Esophagus muscularis mucosa (tissue), 4 donors: ENCODE measurements at regions not wholly inside any gene's neighbourhood (a gene's known extent, or its start where the extent isn't known, plus 50 kb on each side); places are given as distances from the start of the nearest gene placed in this dataset.
"Not testable (repeated sequence)": the region's sequence is repeated elsewhere in the genome, so short reads cannot be mapped to it uniquely, and the experiment has no call there.

Experiments
- DNase-seq: peaks from one replicate; pipeline ENCODE4 v3.0.0-alpha.2; 2017; ENCODE audit errors: extremely low spot score
- H3K27ac ChIP-seq, 4 donors: fragments of 200-600 bp; sonication (generic); replicated peaks in 1 of 4; 1 replicate in 3 of 4; 2 replicates in 1 of 4; pipeline ENCODE4 v1.5.1; 2016 to 2019; ENCODE audit warnings: mild to moderate bottlenecking in 1 of 4
- H3K27me3 ChIP-seq, 4 donors: fragments of 200-600 bp; sonication (generic); one replicate each; pipeline versions ENCODE4 v1.5.1 to v1.6.0; 2016 to 2019
- H3K36me3 ChIP-seq, 4 donors: fragments of 200-600 bp; sonication (generic); one replicate each; pipeline ENCODE4 v1.5.1; 2016 to 2019
- H3K4me1 ChIP-seq, 4 donors: fragments of 200-600 bp; sonication (generic); one replicate each; pipeline ENCODE4 v1.5.1; 2016 to 2019
- H3K4me3 ChIP-seq, 4 donors: fragments of 200-600 bp; sonication (generic); 1 replicate in 2 of 4; 2 replicates in 2 of 4; pipeline ENCODE4 v1.5.1; 2016 to 2019; ENCODE audit warnings: mild to moderate bottlenecking in 4 of 4, moderate library complexity in 1 of 4
- H3K9me3 ChIP-seq, 4 donors: fragments of 200-600 bp; sonication (generic); 1 replicate in 3 of 4; 2 replicates in 1 of 4; pipeline ENCODE4 v1.5.1; 2016 to 2019
- CTCF ChIP-seq, 3 experiments: fragments of 200-600 bp in 2 of 3; fragments of 450-650 bp in 1 of 3; sonication (generic) in 2 of 3; IDR thresholded peaks; one replicate each; pipeline ENCODE4 v1.5.1; 2017 to 2019; ENCODE audit warnings: antibody characterized with exemption in 3 of 3, mild to moderate bottlenecking in 2 of 3, moderate library complexity in 1 of 3
- EP300 ChIP-seq: sonication (generic); formaldehyde crosslinking; IDR thresholded peaks from one replicate; pipeline ENCODE4 v1.6.1; 2017; ENCODE audit warnings: antibody characterized with exemption
- POLR2A ChIP-seq: fragments of 450-650 bp; IDR thresholded peaks from one replicate; pipeline ENCODE4 v1.6.1; 2017; ENCODE audit warnings: antibody characterized with exemption, moderate library complexity, mild to moderate bottlenecking, low read depth
- POLR2AphosphoS5 ChIP-seq, 2 donors: sonication (generic); formaldehyde crosslinking; IDR thresholded peaks; one replicate each; pipeline ENCODE4 v1.6.1; 2017; ENCODE audit warnings: antibody characterized with exemption in 2 of 2
- WGBS: methylation state at CpG from one replicate; pipeline ENCODE4 v1.1.5; 2018; 5-methylcytosine and 5-hydroxymethylcytosine counted together
- intact Hi-C: fragments of 100-400 bp; cut with DNase I; formaldehyde crosslinking; loops from one replicate; pipeline ENCODE4 v1.15.1; 2023

- H3K27me3 ChIP-seq, DNase-seq, H3K9me3 ChIP-seq, H3K4me1 ChIP-seq, H3K36me3 ChIP-seq, intact Hi-C loops, H3K4me3 ChIP-seq, H3K27ac ChIP-seq: not testable (repeated sequence)
- no CpG with 5 or more reads among the region's 1 CpG for WGBS
These were observed 182.5 kb upstream of the FAM20C start for GRCh38 chr7:9919-10318.

GRCh38 chr7:32565-33280, 159.6 kb upstream of the FAM20C start:
- intact Hi-C loops, H3K27ac ChIP-seq, H3K4me3 ChIP-seq, H3K9me3 ChIP-seq, H3K36me3 ChIP-seq, DNase-seq, H3K27me3 ChIP-seq, H3K4me1 ChIP-seq: not testable (repeated sequence)
- WGBS: no CpG with 5 or more reads among the region's 20 CpGs

GRCh38 chr7:35121-35541, 157.2 kb upstream of the FAM20C start:
- WGBS: 65% methylated on average over 4 of the region's 9 CpGs
- intact Hi-C loops, H3K27ac ChIP-seq, H3K9me3 ChIP-seq, H3K4me3 ChIP-seq, H3K4me1 ChIP-seq, DNase-seq, H3K27me3 ChIP-seq, H3K36me3 ChIP-seq: not testable (repeated sequence)

GRCh38 chr7:36539-36938, 155.8 kb upstream of the FAM20C start:
- intact Hi-C loops, H3K36me3 ChIP-seq, H3K27me3 ChIP-seq, DNase-seq, H3K4me3 ChIP-seq, H3K9me3 ChIP-seq, H3K4me1 ChIP-seq, H3K27ac ChIP-seq: not testable (repeated sequence)
- no CpG with 5 or more reads among the region's 4 CpGs for WGBS

GRCh38 chr7:37656-38055, 154.7 kb upstream of the FAM20C start:
- H3K27me3 ChIP-seq, H3K4me3 ChIP-seq, H3K36me3 ChIP-seq, H3K9me3 ChIP-seq, DNase-seq, H3K27ac ChIP-seq, intact Hi-C loops, H3K4me1 ChIP-seq: not testable (repeated sequence)
- 93% methylated on average over 10 of the region's 10 CpGs for WGBS

GRCh38 chr7:38444-38843, 153.9 kb upstream of the FAM20C start:
- H3K27ac ChIP-seq, H3K4me3 ChIP-seq, H3K4me1 ChIP-seq, DNase-seq, intact Hi-C loops, H3K36me3 ChIP-seq, H3K9me3 ChIP-seq: not testable (repeated sequence)
- no CpG with 5 or more reads among the region's 4 CpGs for WGBS
- peaks cover 0 to 10% (median 0%) of the 10 kb centered on the region in 4 donors for H3K27me3 ChIP-seq

- H3K36me3 ChIP-seq, DNase-seq, H3K9me3 ChIP-seq, H3K4me1 ChIP-seq, H3K4me3 ChIP-seq, H3K27ac ChIP-seq, intact Hi-C loops: not testable (repeated sequence)
- peaks cover 0 to 22% (median 0%) of the 10 kb centered on the region in 4 donors for H3K27me3 ChIP-seq
- 69% methylated on average over 4 of the region's 5 CpGs for whole genome bisulfite sequencing
These were observed 152.2 kb upstream of the FAM20C start for GRCh38 chr7:39984-40740.

GRCh38 chr7:40799-41750, 151.3 kb upstream of the FAM20C start:
- Histone ChIP-seq H3K4me1 (no peaks in the 10 kb centered on the region), H3K36me3 (no peaks in the 10 kb centered on the region), H3K9me3 (no peaks in the 10 kb centered on the region), H3K27me3 (peaks cover 0 to 24% (median 0%) of the 10 kb centered on the region in 4 donors), H3K27ac (no peak overlapping the region), H3K4me3 (no peak overlapping the region)
- DNase-seq: no peak
- TF ChIP-seq EP300: no peak
- TF ChIP-seq CTCF (IDR thresholded peaks at IDR 0.05): no peak
- TF ChIP-seq POLR2AphosphoS5 (IDR thresholded peaks at IDR 0.05): no peak
- TF ChIP-seq POLR2A: no peak
- 77% methylated on average over 16 of the region's 16 CpGs for WGBS
- intact Hi-C loops: no loop called here
